Fibroblast of villous mesenchyme (primary cell): ENCODE measurements at regions not wholly inside any gene's neighbourhood (a gene's known extent, or its start where the extent isn't known, plus 50 kb on each side); places are given as distances from the start of the nearest gene placed in this dataset.

ENCODE experiments used
- DNase-seq: peaks from one replicate; pipeline ENCODE4 v3.0.0-alpha.2; 2010; ENCODE audit warnings: low read depth
- H3K4me3 ChIP-seq: 2 replicates; pipeline ENCODE4 v1.5.1; 2011; ENCODE audit warnings: low read depth, mild to moderate bottlenecking, low read length
- TF ChIP-seq, protein P1 (sequence below): IDR thresholded peaks from 2 replicates; pipeline ENCODE4 v1.5.1; 2012; ENCODE audit warnings: low read depth, mild to moderate bottlenecking, low read length; ENCODE audit not compliant: insufficient read depth

DNA sequence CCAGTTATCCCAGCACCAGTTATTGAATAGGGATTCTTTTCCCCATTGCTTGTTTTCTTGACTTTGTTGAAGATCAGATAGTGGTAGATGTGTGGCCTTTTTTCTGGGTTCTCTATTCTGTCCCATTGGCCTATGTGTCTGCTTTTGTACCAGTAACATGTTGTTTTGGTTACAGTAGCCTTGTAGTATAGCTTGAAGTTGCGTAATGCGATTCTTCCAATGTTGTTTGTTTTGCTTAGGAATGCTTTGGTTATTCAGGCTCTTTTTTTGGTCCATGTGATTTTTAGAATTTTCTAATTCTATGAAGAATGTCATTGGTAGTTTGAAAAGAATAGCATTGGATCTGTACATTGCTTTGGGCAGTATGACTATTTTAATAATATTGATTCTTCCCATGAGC is 94.3 kb upstream of the CHMP2B start:
- no peak overlapping the region for H3K4me3 ChIP-seq
- peak; percentile 59 for DNase-seq
- TF ChIP-seq, protein P1, sequence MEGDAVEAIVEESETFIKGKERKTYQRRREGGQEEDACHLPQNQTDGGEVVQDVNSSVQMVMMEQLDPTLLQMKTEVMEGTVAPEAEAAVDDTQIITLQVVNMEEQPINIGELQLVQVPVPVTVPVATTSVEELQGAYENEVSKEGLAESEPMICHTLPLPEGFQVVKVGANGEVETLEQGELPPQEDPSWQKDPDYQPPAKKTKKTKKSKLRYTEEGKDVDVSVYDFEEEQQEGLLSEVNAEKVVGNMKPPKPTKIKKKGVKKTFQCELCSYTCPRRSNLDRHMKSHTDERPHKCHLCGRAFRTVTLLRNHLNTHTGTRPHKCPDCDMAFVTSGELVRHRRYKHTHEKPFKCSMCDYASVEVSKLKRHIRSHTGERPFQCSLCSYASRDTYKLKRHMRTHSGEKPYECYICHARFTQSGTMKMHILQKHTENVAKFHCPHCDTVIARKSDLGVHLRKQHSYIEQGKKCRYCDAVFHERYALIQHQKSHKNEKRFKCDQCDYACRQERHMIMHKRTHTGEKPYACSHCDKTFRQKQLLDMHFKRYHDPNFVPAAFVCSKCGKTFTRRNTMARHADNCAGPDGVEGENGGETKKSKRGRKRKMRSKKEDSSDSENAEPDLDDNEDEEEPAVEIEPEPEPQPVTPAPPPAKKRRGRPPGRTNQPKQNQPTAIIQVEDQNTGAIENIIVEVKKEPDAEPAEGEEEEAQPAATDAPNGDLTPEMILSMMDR = no peak

DNA sequence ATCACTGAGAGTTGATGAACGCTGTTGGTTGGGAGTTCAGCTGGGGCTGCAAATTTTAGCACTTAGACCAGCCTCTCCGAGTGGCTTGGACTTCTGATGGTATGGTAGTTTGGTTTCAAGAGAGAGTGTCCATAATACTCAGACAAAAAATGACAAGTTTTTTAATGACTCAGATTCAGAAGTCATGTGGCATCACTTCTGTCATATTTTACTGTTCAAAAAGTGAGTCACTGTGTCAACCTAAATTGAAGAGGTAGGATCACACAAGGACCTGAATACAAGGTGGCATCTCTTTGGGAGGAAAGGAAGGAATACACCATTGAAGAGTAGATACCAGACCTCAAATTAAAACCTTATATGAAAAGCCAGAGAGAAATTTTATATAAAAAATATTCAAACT is 99.1 kb upstream of the CHMP2B start:
- no peak overlapping the region for H3K4me3 ChIP-seq

DNA sequence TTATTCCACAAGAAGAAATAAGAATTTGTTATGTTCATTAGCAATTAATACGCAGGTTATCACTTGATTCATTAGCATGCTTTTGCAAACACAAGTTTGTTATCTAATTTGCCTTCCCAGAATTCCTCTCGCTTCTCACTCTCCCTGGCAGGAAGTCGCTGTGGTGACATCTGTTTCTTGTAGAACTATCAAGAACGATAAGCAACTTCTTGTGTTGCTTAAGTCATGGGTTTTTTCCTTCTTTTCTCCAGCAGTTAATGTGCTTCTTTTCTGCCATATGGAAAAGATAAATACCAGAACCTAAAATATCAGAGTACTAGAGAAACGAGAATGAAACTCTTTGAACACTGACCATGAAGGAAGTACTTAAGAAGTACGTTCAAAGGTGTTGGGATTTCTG is 99.8 kb upstream of the CHMP2B start:
- no peak overlapping the region for H3K4me3 ChIP-seq
- TF ChIP-seq, protein P1 = no peak
- peak; percentile 42 for DNase-seq

More for the DNA sequence above, 99.1 kb upstream of the CHMP2B start:
- no peak for DNase-seq
- TF ChIP-seq, protein P1 = no peak

DNA sequence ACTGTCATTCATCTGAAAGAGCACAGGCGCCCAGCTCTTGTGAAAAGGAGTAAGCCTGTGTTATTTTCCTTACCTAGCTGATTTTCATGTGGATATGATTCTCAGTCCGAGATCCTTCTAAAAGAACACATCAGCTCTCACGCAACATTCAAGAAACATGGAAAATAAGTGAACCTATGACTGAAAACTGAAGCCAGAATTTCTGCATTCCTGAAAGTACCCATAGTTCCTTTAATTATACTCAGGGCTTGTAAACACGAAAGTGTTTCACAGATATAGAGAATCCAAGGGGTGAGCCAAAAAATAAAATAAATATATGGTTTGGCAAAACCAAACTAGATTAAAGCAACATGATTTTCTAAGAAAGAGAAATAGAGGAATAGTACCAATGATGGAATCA is 100.8 kb upstream of the CHMP2B start:
- TF ChIP-seq, protein P1 = no peak

DNA sequence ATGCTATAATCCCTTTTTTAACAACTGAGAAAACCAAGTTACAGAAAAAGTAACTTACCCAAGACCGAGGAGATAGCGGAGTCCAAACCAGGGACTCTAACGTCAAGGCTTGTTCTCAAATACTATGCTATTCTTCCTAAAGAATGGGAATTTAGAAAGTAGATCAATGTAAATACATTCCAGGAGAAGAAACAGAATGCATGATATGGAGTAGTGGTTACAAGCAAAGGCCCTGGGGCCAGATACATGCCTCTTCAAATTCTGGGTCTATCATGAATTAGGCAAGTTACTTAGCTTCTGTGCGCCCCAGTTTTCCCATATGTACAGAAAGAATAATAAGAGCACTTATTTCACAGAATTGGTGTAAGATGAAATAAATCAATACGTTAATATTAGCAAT is 102.0 kb upstream of the CHMP2B start:
- DNase-seq = no peak
- no peak overlapping the region for H3K4me3 ChIP-seq
- TF ChIP-seq, protein P1 = no peak

More for the DNA sequence above, 100.8 kb upstream of the CHMP2B start:
- DNase-seq = no peak
- H3K4me3 ChIP-seq = no peak overlapping the region

DNA sequence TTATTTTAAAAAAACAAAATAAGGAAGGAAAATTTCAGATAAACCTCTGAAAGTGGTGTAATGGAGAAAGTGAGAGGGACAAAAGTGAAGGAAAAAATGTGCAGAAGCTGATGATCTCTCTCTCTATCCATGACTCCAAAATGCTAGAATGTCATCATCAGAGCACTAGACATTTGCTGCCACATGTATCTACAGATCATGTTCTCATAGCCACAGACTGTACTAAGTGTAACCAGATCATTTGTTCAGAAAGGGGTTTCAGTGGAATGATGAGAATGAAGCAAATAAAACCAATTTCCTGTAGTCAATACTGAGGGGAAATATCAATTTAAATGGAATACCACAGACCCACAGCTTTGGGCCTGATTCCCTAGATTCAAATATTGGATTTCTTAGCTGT is 104.3 kb upstream of the CHMP2B start:
- H3K4me3 ChIP-seq = no peak overlapping the region
- DNase-seq = no peak
- TF ChIP-seq, protein P1 = no peak

DNA sequence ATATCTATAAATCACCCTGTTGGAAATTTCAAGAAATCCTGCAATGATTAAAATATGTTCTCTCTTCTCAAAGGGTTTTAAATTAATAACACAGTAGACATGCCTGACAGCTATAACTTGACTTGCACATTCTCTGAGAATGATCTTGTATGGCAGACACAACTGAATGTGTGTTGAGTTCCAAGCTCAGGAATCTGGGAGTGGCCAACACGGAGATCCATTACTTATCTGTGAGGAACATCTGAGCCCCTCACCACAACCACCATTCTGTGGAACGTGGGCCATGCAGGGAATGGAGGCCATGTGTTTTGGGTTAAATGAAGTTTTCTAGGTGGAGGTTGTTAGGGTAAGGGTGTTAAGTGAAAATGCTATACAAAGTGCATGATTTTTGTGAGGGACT is 105.3 kb upstream of the CHMP2B start:
- no peak for DNase-seq
- H3K4me3 ChIP-seq = no peak overlapping the region
- TF ChIP-seq, protein P1 = no peak
